Limb (tissue), 2 donors: ENCODE measurements at regions not wholly inside any gene's neighbourhood (a gene's known extent, or its start where the extent isn't known, plus 50 kb on each side); places are given as distances from the start of the nearest gene placed in this dataset.
"Not testable (repeated sequence)": the region's sequence is repeated elsewhere in the genome, so short reads cannot be mapped to it uniquely, and the experiment has no call there.

Source experiments
- DNase-seq, 2 donors: peaks; one replicate each; pipeline ENCODE4 v3.0.0-alpha.2; 2016; ENCODE audit errors: extremely low spot score in 2 of 2

DNA sequence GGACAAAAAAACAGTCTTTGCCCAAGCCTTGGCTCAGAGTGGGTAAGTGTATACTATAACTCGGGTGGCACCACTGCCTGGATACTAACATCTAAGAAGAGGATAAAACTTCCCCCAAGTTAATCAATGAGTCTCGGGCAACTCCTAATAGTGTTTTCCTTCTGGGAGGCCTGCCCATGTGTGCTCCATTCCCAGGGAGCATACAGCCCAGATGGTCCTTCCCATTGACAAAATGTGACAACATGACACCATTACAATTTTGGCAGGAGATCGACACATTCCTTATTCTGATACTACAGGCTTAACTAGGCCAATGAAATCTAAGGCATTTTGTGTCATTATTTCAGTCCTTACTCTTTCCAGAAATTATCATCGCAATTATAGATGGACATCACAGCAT is 52.7 kb upstream of the CRIM1 start:
- no peak for DNase-seq

DNA sequence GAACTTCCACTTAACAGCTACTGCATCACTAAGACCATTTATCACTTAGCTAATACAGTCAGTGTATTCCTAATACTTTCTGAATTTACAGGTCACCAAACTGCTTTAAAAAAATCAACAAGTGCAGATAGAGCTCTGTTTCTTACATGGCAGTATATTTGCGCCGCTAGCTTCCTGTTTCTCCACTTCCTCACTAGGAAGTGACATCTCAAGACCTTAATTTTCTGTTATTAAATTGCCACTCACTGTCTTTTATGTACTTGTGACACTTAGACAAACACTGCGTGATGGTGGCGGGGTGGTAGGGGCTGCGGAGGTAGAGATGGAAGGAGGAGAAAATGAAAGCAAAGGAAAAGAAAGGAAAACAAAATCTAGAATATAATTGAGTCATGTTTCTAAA is 53.7 kb upstream of the CRIM1 start:
- no peak for DNase-seq

DNA sequence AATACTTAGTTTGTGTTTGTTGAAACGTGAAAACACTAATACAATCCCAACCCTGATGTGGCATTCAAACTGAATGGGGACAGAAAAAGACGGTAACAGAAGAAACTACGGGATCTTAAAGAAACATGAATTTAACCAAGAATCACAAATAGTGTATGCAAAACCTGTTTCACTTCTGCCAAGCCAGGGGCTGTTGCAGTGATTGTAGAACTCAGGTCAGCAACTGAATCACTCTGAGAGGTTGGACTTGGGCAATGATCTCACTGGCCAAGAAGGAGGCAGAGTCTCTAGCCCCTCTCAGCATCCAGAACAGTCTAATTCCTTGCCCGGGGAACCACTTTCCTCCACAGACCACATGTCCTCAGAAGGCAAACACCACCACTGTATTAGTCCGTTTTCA is 54.9 kb upstream of the CRIM1 start:
- no peak for DNase-seq

DNA sequence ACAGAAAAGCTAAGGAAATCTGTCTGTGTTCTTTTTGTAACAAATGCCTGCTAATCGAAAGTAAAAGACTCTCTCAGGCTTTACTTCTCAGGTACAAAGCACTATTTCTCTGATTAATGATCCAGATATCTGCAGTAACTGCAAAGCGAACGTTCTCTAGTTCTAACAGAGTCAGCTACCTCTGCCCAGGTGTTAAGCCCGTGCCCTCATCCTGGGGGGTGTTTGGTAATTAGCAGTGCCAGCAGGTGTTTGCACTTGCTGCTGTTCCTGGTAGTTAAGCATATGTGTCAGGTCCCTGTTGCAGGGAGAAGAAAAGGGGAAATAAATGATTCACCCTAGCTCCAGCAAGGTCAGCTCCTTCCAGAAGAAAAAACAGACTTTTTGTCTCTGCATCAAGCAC is 58.8 kb upstream of the CRIM1 start:
- DNase-seq = no peak

DNA sequence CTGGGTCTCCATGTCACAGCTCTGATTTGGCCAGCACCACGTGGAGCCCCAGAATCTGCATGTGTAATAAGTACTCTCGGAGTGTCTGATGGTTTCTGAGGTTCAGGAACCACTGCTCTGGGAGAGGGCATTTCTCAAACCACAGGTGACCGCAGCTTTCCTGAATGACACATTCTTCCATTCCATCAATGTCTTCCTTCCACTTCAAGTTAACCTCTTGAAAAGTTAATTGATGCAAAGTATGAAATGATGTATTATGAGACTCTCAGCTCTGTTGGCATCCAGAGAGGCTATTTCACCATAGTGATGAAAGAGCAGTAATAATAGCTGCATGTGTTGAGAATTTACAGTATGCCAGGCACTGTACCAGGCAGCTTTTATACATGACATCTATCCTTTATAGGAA is 61.3 kb upstream of the CRIM1 start:
- DNase-seq = no peak

DNA sequence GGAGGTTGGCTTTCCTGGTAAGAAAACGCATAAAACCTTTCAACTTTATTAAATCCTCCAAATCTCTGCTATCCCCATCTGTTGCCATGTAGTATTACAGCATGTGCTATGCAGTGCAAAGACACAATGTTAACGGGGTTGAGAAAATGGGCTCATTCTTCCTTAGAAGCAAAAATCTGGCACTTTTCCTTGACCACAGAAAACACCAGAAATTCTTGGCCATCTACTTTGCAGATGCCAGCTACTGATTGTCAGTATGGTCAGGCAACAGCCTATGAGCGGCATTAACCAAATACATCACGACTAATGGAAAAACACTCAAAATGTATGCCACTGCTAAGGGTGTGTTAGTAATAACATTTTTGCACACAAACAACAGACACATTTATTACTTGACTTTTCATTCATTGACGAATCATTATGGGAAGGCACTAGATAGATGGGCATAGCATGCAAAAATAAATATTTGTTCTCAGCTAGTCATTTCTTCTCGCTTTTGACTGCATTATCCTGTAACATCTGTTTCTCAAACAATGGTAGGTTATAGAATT is 65.2 kb upstream of the CRIM1 start:
- no peak for DNase-seq

DNA sequence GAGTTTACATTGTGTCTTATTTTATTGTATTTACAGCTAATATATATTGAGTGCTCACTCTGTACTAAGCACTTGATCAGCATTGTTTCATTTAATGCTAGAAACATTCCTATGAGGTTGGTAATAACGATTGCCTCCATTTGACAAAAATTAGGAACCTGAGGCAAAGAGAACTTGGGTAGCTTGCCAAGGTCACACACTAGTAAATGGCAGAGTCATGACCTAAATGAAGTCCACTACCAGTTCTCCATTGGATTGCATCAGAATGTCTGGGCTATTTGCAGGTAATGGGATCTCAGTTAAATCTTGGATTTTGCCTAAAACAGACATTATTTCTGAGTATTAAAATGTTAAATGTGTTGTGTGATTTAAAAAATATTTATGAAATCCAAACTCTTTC is 65.8 kb upstream of the CRIM1 start:
- no peak for DNase-seq

DNA sequence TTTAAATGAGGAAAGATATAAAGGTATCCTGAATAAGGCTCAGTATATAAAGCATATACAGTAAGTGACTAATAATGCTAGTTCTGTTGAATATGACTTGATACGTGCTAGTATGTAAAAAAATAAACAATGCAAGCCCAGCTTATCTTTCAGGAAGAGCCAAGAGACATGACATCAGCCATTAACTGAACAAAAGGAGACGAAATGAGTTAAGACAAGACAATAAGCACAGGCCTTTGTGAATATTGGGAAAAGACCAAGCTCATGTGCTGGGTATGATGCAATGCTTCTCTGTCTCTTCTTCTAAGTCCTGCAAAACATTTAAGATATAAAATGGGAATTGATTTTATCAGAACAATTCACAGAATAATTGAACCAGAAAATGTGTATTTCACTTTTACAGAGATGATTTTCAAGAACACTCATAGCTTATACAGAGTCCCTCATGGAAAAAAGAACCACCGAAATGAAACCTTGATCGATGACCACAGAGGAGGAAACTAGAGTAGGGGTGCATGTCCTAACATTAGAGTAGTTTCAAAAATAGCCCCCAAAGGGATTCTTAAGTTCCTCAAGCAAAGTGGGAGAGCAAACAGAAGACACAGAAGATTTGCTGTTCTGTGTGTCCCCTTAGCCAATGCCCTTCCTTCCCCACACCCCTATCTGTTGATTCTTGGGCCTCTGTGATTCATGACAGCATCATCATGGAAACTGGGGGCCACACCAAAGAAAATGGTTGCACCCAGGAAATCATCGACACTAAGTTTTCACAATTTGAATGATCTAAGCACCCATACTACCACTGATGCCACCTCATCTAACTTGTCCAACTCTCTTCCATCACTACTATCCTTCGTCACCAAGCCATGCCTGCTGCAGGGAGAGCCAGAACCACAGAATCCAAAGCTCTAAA is 68.0 kb upstream of the CRIM1 start:
- DNase-seq = no peak

DNA sequence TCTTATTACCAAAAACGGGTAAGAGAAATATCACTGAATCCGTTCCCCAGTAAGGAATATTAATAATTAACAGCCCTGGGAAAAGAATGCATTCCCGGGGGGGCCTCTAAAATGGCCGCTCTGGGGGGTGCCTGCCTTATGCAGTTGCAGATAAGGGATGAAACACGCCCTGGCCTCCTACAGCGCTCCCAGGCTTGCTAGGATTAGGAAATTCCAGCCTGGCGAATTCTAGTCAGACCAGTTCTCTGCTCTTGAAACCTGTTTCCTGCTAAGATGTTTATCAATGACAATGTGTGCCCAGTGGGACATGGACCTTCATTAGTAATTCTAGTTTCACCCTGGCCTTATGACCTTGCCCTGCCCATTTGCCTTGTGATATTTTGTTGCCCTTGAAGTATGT is 76.1 kb upstream of the CRIM1 start:
- not testable (repeated sequence) for DNase-seq

DNA sequence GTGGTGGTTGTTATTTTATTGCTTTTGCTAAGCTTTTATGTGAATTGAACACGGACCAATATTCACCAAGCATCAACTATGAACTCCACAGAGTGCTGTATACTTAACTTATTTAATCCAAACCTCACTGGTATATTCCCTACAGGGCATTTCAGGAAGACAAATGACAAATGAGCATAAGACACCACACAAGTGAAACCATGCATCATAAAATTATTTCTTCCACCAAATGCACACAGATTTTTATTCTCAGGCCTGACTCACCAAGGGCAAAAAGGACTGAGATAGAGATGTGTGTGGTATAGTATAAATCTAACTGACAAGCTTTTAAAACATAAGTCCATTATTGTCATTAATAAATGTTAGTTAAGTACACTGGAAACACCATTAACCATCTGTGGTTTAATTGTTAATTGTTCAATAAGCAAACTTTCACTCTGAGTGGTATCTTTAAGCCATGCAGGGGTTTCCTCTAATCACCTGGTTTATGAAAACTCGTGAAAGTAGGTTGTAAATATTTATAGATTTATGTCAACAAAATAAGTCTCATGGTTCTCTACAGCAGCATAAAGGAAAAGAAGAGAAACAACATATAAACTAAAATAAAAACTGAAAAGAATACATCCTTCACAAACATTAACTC is 77.6 kb upstream of the CRIM1 start:
- no peak for DNase-seq

DNA sequence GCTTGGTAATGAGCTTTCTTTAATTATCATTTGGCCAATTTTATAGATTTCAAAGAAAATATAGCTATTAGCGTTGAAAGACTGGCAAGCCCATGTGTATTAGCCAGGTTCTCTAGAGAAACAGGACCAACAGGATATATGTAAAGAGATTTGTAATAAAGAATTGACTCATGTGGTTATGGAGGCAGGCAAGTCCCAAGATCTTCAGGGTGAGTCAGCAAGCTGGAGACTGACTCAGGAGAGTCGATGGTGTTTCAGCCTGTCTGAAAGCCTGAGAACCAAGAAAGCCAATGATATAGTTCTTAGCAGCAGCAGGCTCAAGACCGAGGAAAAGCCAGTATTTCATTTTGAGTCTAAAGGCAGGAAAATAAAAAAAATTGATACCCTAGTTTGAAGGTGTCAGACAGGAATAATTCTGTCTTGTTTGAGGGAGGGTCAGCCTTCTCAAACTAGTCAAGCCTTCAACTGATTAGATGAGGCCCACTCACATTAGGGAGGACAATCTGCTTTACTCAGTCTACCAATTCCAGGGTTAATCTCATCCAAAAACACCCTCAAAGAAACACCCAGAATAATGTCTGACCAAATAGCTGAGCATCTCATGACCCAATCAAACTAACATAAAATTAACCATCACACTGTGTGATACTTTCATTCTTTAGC is 78.3 kb upstream of the CRIM1 start:
- no peak for DNase-seq

DNA sequence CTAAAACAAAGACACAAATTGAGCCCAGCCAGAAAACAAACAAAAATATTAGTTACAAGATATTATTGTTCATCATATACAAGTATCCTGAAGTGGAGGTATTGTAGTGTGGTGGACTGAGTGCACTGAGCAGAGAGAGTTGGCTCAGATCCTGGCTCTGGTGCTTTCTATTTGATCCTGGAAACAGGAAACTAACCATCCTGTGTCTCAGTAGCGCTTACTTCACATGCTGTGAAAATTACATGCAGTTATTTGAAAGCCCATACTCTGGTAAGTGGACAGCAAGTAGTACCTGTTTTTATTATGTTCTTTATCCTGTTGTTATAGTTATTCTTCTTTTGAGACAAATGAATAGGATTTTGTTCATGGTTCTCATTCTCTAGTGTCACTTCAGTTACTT is 84.3 kb upstream of the CRIM1 start:
- DNase-seq = no peak

DNA sequence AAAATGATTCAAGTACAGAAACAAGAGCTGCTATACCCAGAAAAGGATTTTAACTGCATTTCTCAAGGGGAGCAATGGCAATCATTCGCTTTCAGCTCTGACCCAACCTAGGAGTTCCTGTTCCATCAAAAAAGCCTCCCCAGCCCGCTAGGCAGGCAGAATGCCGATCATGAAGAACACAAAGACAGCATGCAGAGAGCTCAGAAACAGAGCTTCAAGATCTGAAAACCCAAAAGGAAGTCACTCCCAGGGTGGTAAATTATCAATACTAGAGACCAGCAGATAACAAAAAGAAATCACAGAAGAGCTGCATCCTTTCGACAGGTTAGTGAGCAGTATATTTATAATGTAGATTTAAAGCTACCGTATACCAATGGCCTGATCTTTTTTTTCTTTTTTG is 84.8 kb upstream of the CRIM1 start:
- no peak for DNase-seq

DNA sequence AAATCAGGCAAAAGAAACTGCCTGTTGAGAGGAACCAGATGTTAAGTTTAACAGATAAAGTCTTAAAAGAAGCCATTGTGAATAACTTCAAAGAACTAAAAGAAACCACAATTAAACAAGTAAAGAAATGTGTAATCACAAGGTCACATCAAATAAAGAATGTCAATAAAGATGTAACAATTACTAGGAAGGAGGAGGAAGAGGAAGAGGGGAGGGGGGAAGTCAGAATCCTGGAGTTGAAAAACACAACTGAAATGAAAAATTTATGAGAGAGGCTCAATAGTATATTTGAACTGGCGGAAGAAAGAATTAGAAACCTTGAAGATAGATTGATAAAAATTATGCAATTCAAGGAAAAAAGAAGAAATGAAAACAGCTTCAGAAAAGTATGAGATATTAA is 88.4 kb upstream of the CRIM1 start:
- DNase-seq = no peak

DNA sequence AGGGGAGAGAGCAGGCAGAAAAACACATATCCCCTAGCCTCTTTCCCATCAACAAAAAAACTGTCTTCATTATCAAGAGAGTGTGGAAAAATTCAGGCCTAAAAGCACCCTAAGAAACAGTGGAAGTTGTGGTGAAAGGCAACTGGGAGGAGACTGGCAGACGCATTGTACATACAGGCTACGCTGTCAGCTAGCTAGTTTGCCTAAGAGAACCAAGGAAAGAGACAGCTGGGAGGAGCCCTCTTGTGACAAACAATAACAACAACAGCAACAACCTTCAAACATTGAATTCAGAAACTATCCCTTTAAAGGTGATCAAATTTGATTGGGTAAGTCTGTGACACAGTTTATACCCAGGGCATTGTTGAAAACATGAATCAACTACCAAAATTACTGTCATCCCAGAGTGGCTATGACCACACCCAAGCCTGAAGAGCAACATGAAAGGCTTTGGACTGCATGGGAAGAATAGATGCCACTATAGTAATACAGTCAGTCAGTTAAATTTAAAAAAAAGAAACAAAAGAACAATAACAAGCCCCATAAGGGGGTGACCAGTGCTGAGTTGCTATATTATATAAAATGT is 88.9 kb upstream of the CRIM1 start:
- DNase-seq = no peak

DNA sequence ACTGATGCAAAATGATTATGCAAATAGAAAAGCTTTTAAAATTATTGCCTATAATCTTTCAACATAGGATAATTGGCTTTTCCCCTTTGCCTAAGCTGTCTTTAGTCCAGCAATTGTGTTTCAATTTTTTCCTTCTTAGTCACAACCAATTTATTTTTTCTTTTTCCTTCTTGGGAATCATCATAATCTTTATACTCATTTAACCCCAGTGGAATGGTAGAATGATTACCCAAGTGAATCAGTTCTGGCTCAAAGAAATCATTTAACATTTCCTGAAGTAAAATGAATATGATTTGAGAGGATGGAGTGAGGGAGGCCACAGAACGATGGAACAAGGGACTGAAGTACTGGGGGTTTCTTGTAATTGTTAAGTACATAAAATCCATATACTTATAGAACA is 93.0 kb upstream of the CRIM1 start:
- no peak for DNase-seq

DNA sequence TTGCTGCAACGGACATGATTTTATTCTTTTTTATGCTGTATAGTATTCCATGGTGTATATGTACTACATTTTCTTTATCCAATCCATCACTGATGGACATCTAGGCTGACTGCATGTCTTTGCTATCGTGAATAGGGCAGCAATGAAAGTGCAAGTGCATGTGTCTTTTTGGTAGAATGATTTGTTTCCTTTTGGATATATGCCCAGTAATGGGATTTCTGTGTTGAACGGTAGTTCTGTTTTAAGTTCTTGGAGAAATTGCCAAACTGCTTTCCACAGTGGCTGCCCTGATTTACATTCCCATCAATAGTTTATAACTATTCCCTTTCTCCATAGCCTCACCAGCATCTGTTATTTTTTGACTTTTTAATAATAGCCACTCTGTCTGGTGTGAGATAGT is 99.7 kb upstream of the CRIM1 start:
- DNase-seq = no peak

DNA sequence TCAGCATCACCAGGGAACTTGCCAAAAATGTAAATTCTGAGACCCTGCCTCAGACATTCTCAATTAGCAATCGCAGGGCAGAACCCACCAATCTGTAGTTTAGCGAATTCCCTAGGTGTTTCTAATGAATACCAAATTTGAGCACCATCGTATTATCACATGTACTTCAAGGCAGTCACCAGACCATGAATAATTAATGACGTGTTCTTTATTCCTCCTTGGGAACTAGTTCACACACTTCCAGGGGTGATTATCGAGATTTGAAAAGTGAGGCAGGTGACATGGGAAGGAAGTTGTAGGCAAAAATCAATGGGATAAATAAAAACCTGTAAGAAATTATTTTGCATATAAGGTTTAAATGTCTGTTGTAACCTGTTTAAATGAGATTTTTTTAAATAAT is 102.5 kb upstream of the CRIM1 start:
- no peak for DNase-seq

DNA sequence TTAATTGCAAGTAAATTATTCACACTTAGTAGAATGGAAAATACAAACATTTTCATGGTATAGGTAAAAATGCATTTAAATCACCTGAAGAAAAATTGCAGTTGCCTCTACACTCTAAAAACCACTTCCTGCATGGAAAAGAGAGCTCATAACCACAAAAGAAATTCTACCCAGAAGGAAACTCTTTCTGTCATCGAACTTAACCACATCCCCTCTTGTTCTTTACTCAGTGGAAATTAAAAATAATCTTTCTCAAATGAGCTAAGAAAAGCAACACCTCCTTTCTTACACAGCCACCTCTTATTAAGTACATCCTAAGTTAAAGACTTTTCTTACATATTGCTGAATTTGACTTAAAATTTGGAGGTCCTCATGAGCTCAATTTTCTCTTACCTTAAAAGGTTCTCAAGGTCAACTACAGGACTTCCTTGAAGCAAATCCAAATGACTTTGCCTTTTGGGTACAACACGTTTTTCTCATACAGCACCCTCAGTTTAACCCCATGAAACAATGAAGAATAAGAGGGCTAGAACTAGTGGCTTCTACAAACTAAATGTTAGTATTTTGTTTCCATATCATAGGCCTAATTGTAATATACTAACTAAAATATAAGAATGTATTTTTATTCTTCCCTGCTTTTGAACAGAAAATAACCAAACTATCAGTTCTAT is 109.1 kb upstream of the CRIM1 start:
- no peak for DNase-seq

DNA sequence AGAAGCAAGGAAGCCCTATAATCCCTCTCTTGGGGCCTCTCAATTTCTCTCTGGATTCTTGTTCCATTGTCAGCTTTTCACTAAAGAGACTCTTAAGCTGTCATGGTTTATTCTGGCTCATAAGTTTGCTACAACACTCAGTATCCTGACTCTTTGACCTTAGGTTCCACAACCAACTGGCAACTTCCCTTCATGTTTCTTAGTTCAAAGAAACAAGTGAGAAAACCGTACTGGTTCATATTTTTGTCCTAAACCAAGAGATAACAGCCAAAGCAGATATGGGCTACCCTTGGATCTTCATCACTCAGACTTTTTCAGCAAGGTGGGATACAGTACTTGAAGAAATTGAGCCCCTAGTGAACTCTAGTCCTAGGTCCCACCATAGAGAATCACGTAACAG is 109.9 kb upstream of the CRIM1 start:
- DNase-seq = no peak

DNA sequence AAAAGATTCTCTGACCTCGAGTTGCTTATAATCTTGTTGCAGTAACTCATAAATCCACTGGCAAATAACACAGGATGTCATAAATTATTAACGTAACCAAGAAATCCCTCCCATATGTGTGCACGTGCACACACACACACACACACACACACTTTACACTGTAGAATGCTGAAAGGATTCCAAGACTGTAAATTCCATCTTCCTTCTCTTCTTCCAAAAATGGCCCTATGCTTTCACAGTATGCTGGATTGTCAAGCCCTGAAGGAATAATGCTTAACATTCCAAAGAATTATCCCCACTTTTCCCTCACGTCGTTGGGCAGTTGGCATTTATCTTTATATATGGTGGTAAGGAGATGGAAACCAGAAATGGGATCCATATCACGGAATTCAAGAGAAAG is 117.5 kb upstream of the CRIM1 start:
- no peak for DNase-seq
